ENCODE measurements at regions not wholly inside any gene's neighbourhood (a gene's known extent, or its start where the extent isn't known, plus 50 kb on each side); places are given as distances from the start of the nearest gene placed in this dataset.
"Not testable (repeated sequence)": the region's sequence is repeated elsewhere in the genome, so short reads cannot be mapped to it uniquely, and the experiment has no call there.

- TF ChIP-seq CTCF (conservative IDR thresholded peaks at IDR 0.05; ENCODE audit: low read length); EZH2phosphoT487 (IDR thresholded peaks at IDR 0.05; ENCODE audit: borderline replicate concordance, low read depth, low read length): not testable (repeated sequence)
These were observed 927.7 kb upstream of the TPTE start for GRCh38 chr21:9593646-9594045.
